ENCODE measurements at regions not wholly inside any gene's neighbourhood (a gene's known extent, or its start where the extent isn't known, plus 50 kb on each side); places are given as distances from the start of the nearest gene placed in this dataset.
A peak's percentile ranks its signal among the peaks of the same experiment; 100 is the strongest.

GRCh38 chr14:65329911-65330310 lies 82.6 kb upstream of the FUT8 start:
- no peak for DNase-seq

GRCh38 chr14:65330416-65330815 lies 82.1 kb upstream of the FUT8 start:
- no peak for DNase-seq

- no peak for DNase-seq
Measured at GRCh38 chr14:65331652-65332051, 80.9 kb upstream of the FUT8 start.

GRCh38 chr14:65332141-65332871 lies 80.2 kb upstream of the FUT8 start:
- DNase-seq = no peak

- DNase-seq = no peak
Measured at GRCh38 chr14:65333943-65334687, 78.4 kb upstream of the FUT8 start.

- DNase-seq = no peak
Measured at GRCh38 chr14:65334765-65335410, 77.6 kb upstream of the FUT8 start.

- DNase-seq = no peak
Measured at GRCh38 chr14:65335411-65335947, 77.1 kb upstream of the FUT8 start.

- DNase-seq = no peak
Measured at GRCh38 chr14:65336191-65336591, 76.3 kb upstream of the FUT8 start.

- DNase-seq = no peak
Measured at GRCh38 chr14:65339866-65340265, 72.7 kb upstream of the FUT8 start.

- DNase-seq = no peak
Measured at GRCh38 chr14:65344011-65344410, 68.5 kb upstream of the FUT8 start.

GRCh38 chr14:65345266-65345665 lies 67.3 kb upstream of the FUT8 start:
- DNase-seq = no peak

- DNase-seq = no peak
Measured at GRCh38 chr14:65346474-65346873, 66.1 kb upstream of the FUT8 start.

- no peak for DNase-seq
Measured at GRCh38 chr14:65346895-65347294, 65.6 kb upstream of the FUT8 start.

GRCh38 chr14:65348137-65348536 lies 64.4 kb upstream of the FUT8 start:
- no peak for DNase-seq

- DNase-seq = no peak
Measured at GRCh38 chr14:65349100-65349499, 63.4 kb upstream of the FUT8 start.

GRCh38 chr14:65351493-65352194 lies 60.9 kb upstream of the FUT8 start:
- no peak for DNase-seq

- no peak for DNase-seq
Measured at GRCh38 chr14:65352964-65353530, 59.5 kb upstream of the FUT8 start.

- no peak for DNase-seq
Measured at GRCh38 chr14:65354131-65354530, 58.4 kb upstream of the FUT8 start.

GRCh38 chr14:65354715-65355114 lies 57.8 kb upstream of the FUT8 start:
- DNase-seq = no peak

GRCh38 chr14:65356327-65356836 lies 56.1 kb upstream of the FUT8 start:
- DNase-seq = peak; percentile 33

GRCh38 chr14:65357113-65357512 lies 55.4 kb upstream of the FUT8 start:
- no peak for DNase-seq

GRCh38 chr14:65357689-65358088 lies 54.8 kb upstream of the FUT8 start:
- no peak for DNase-seq

- no peak for DNase-seq
Measured at GRCh38 chr14:65359503-65359902, 53.0 kb upstream of the FUT8 start.

Measured in CD4-positive, alpha-beta T cell treated with Interleukin-21 for 1 hour (primary cell).